ENCODE measurements at regions not wholly inside any gene's neighbourhood (a gene's known extent, or its start where the extent isn't known, plus 50 kb on each side); places are given as distances from the start of the nearest gene placed in this dataset.

- TF ChIP-seq CTCF (IDR thresholded peaks at IDR 0.05) (no peak), EP300 (IDR thresholded peaks at IDR 0.05; ENCODE audit: low read depth) (no peak), POLR2A (IDR thresholded peaks at IDR 0.05) (no peak)
These were observed 205.2 kb upstream of the RPL38 start for GRCh38 chr17:73998249-73998648.

Measured in transverse colon (tissue), 3 donors.